OCI-LY7 (cell line): ENCODE measurements at regions not wholly inside any gene's neighbourhood (a gene's known extent, or its start where the extent isn't known, plus 50 kb on each side); places are given as distances from the start of the nearest gene placed in this dataset.

ENCODE experiments used
- BruUV-seq: library from RNA; stranded (reverse); fragments of 400-500 nt; replicated peaks from 2 replicates; lab custom pipeline; 2021; lab: Mats Ljungman, UMichigan
- CTCF ChIA-PET: fragments of 300-600 bp; sonication (Branson Sonifier 250); formaldehyde crosslinking; loops from one replicate; lab custom pipeline; 2022; ENCODE audit warnings: antibody characterized with exemption; ENCODE audit not compliant: unreplicated experiment; lab: Charles Lee
- POLR2A ChIA-PET: fragments of 300-600 bp; sonication (Branson Sonifier 250); formaldehyde crosslinking; loops from one replicate; lab custom pipeline; 2022; ENCODE audit warnings: antibody characterized with exemption; lab: Charles Lee
- DNase-seq: peaks from one replicate; pipeline ENCODE4 v3.0.0-alpha.2; 2015; ENCODE audit warnings: low spot score
- H2AFZ ChIP-seq: fragments of 200-600 bp; sonication (generic), shearing (Covaris generic); 2 replicates; pipeline ENCODE4 v1.6.1; 2014; ENCODE audit warnings: mild to moderate bottlenecking, antibody characterized with exemption, low read length, moderate library complexity
- H3K27ac ChIP-seq: fragments of 200-600 bp; sonication (generic); 2 replicates; pipeline ENCODE4 v1.5.1; 2014; ENCODE audit warnings: mixed run types, low read depth, mild to moderate bottlenecking, moderate library complexity, low read length, inconsistent platforms; ENCODE audit not compliant: poor library complexity, severe bottlenecking
- H3K36me3 ChIP-seq: fragments of 200-600 bp; sonication (generic); 2 replicates; pipeline ENCODE4 v1.6.1; 2014; ENCODE audit warnings: mild to moderate bottlenecking, antibody characterized with exemption, low read length, moderate library complexity, mixed read lengths; ENCODE audit not compliant: insufficient read depth
- H3K4me1 ChIP-seq: fragments of 200-600 bp; sonication (generic); 2 replicates; pipeline ENCODE4 v1.5.1; 2014; ENCODE audit warnings: mild to moderate bottlenecking, low read length; ENCODE audit not compliant: insufficient read depth, poor library complexity, severe bottlenecking
- H3K4me2 ChIP-seq: fragments of 200-600 bp; sonication (generic); 2 replicates; pipeline ENCODE4 v1.6.1; 2014; ENCODE audit warnings: mild to moderate bottlenecking, low read length
- H3K4me3 ChIP-seq: fragments of 200-600 bp; sonication (generic); 2 replicates; pipeline ENCODE4 v1.5.1; 2014; ENCODE audit warnings: mild to moderate bottlenecking, low read depth, low read length; ENCODE audit not compliant: poor library complexity, severe bottlenecking
- H3K79me2 ChIP-seq: fragments of 200-600 bp; sonication (generic); 2 replicates; pipeline ENCODE4 v1.6.1; 2016; ENCODE audit warnings: low read depth, mild to moderate bottlenecking, low read length, moderate library complexity, mixed read lengths; ENCODE audit not compliant: insufficient read depth
- H3K9me2 ChIP-seq: fragments of 200-600 bp; sonication (generic); 2 replicates; pipeline ENCODE4 v1.6.1; 2016; ENCODE audit warnings: mild to moderate bottlenecking, low read length, mixed read lengths; ENCODE audit not compliant: insufficient read depth
- H3K9me3 ChIP-seq: fragments of 200-600 bp; sonication (generic); 2 replicates; pipeline ENCODE4 v1.6.1; 2014; ENCODE audit warnings: mild to moderate bottlenecking, mixed run types, low read length, mixed read lengths
- H4K20me1 ChIP-seq: fragments of 200-600 bp; sonication (generic); 2 replicates; pipeline ENCODE4 v1.6.1; 2014; ENCODE audit warnings: mild to moderate bottlenecking, antibody characterized with exemption, low read length, moderate library complexity, mixed read lengths; ENCODE audit not compliant: insufficient read depth
- CTCF ChIP-seq: fragments of 200-600 bp; sonication (generic); conservative IDR thresholded peaks from 2 replicates; pipeline ENCODE4 v1.5.1; 2014; ENCODE audit warnings: mild to moderate bottlenecking, antibody characterized with exemption, low read length, moderate library complexity, mixed read lengths
- EZH2phosphoT487 ChIP-seq: fragments of 200-600 bp; sonication (generic); IDR thresholded peaks from 2 replicates; pipeline ENCODE4 v1.6.1; 2018; ENCODE audit warnings: low read depth, borderline replicate concordance, mild to moderate bottlenecking, mixed run types, antibody characterized with exemption, low read length, moderate library complexity, mixed read lengths
- intact Hi-C: fragments of 100-400 bp; cut with micrococcal nuclease; formaldehyde crosslinking; loops from one replicate; pipeline ENCODE4 v1.10.0; 2022; ENCODE audit not compliant: unreplicated experiment

GRCh38 chr2:16828044-16828827 is 162.6 kb upstream of the CYRIA start:
- ChIA-PET POLR2A (no interaction called here), CTCF (no interaction called here)
- no TSS peak for BruUV-seq
- Histone ChIP-seq H3K9me2 (no peaks in the 10 kb centered on the region), H4K20me1 (no peaks in the 10 kb centered on the region), H3K9me3 (no peaks in the 10 kb centered on the region), H3K4me3 (no peak overlapping the region), H3K4me2 (no peak overlapping the region), H2AFZ (no peak overlapping the region), H3K79me2 (no peaks in the 10 kb centered on the region), H3K36me3 (no peaks in the 10 kb centered on the region), H3K4me1 (no peaks in the 10 kb centered on the region), H3K27ac (no peak overlapping the region)
- intact Hi-C loops = no loop called here
- DNase-seq = no peak
- TF ChIP-seq EZH2phosphoT487 (no peak), CTCF (no peak)

- H3K27ac ChIP-seq = no peak overlapping the region
- H2AFZ ChIP-seq = no peak overlapping the region
- TF ChIP-seq CTCF (no peak), EZH2phosphoT487 (no peak)
- H3K4me1 ChIP-seq = no peaks in the 10 kb centered on the region
- BruUV-seq = no TSS peak
- H3K9me3 ChIP-seq = no peaks in the 10 kb centered on the region
- no peak overlapping the region for H3K4me3 ChIP-seq
- ChIA-PET CTCF (no interaction called here), POLR2A (interaction anchor here (0.6 kb wide), 1 partner anchor 1673 kb away, joined by 3 read pairs; no protein-coding TSS in a partner anchor)
- no peaks in the 10 kb centered on the region for H4K20me1 ChIP-seq
- no peak for DNase-seq
- no peaks in the 10 kb centered on the region for H3K9me2 ChIP-seq
- intact Hi-C loops = no loop called here
- no peak overlapping the region for H3K4me2 ChIP-seq
- no peaks in the 10 kb centered on the region for H3K36me3 ChIP-seq
- no peaks in the 10 kb centered on the region for H3K79me2 ChIP-seq
Measured at GRCh38 chr2:16824472-16824871, 158.8 kb upstream of the CYRIA start.

GRCh38 chr2:16821692-16822091 is 156.1 kb upstream of the CYRIA start:
- intact Hi-C loops = no loop called here
- no TSS peak for BruUV-seq
- no peaks in the 10 kb centered on the region for H3K79me2 ChIP-seq
- H3K4me2 ChIP-seq = no peak overlapping the region
- ChIA-PET CTCF (no interaction called here), POLR2A (interaction anchor here (0.6 kb wide), 1 partner anchor 47 kb away, joined by 3 read pairs; no protein-coding TSS in a partner anchor)
- H3K36me3 ChIP-seq = no peaks in the 10 kb centered on the region
- no peak overlapping the region for H3K27ac ChIP-seq
- DNase-seq = no peak
- no peaks in the 10 kb centered on the region for H4K20me1 ChIP-seq
- H3K4me3 ChIP-seq = no peak overlapping the region
- no peak for TF ChIP-seq CTCF
- no peak for TF ChIP-seq EZH2phosphoT487
- no peak overlapping the region for H2AFZ ChIP-seq
- H3K9me3 ChIP-seq = no peaks in the 10 kb centered on the region
- H3K9me2 ChIP-seq = no peaks in the 10 kb centered on the region
- H3K4me1 ChIP-seq = no peaks in the 10 kb centered on the region
